Mesenchymal stem cell (in vitro differentiated cells and primary cell): ENCODE measurements at regions not wholly inside any gene's neighbourhood (a gene's known extent, or its start where the extent isn't known, plus 50 kb on each side); places are given as distances from the start of the nearest gene placed in this dataset.
"Not testable (repeated sequence)": the region's sequence is repeated elsewhere in the genome, so short reads cannot be mapped to it uniquely, and the experiment has no call there.

Source experiments
- DNase-seq: peaks from one replicate; pipeline ENCODE4 v3.0.0-alpha.2; 2013
- H2AFZ ChIP-seq: one replicate; pipeline ENCODE4 v1.6.1; 2013; ENCODE audit warnings: low read depth, mild to moderate bottlenecking, control low read depth, inconsistent platforms, low read length, moderate library complexity
- H2AK5ac ChIP-seq: 2 replicates; pipeline ENCODE4 v1.6.1; 2013; ENCODE audit warnings: low read length, moderate library complexity, mild to moderate bottlenecking, inconsistent platforms; ENCODE audit not compliant: severe bottlenecking
- H2BK120ac ChIP-seq: one replicate; pipeline ENCODE4 v1.6.1; 2013; ENCODE audit warnings: low read depth, mild to moderate bottlenecking, inconsistent platforms, low read length, moderate library complexity
- H2BK12ac ChIP-seq, 2 experiments: one replicate each; pipeline ENCODE4 v1.6.1; 2013; ENCODE audit warnings: inconsistent platforms in 2 of 2, low read length in 2 of 2, mild to moderate bottlenecking in 2 of 2, moderate library complexity in 2 of 2, control low read depth in 1 of 2
- H2BK15ac ChIP-seq: one replicate; pipeline ENCODE4 v1.6.1; 2013; ENCODE audit warnings: mild to moderate bottlenecking, low read depth, inconsistent platforms; ENCODE audit not compliant: poor library complexity, severe bottlenecking
- H2BK5ac ChIP-seq: 2 replicates; pipeline ENCODE4 v1.6.1; 2013; ENCODE audit warnings: low read depth, mild to moderate bottlenecking, low read length, control low read depth, inconsistent platforms; ENCODE audit not compliant: poor library complexity, severe bottlenecking
- H3K14ac ChIP-seq, 2 experiments: one replicate each; pipeline ENCODE4 v1.6.1; 2013; ENCODE audit warnings: inconsistent platforms in 2 of 2, low read length in 2 of 2, control low read depth in 1 of 2, mild to moderate bottlenecking in 1 of 2, moderate library complexity in 1 of 2
- H3K18ac ChIP-seq, 2 experiments: one replicate each; pipeline ENCODE4 v1.6.1; 2013; ENCODE audit warnings: inconsistent platforms in 2 of 2, low read length in 2 of 2, control low read depth in 1 of 2, low read depth in 1 of 2, mild to moderate bottlenecking in 1 of 2
- H3K23ac ChIP-seq, 2 experiments: one replicate each; pipeline ENCODE4 v1.6.1; 2013; ENCODE audit warnings: inconsistent platforms in 2 of 2, low read length in 2 of 2, mild to moderate bottlenecking in 2 of 2, moderate library complexity in 2 of 2, control low read depth in 1 of 2
- H3K27ac ChIP-seq: 2 replicates; pipeline ENCODE4 v1.5.1; 2013; ENCODE audit warnings: mild to moderate bottlenecking, moderate library complexity, low read length, control low read depth, inconsistent platforms; ENCODE audit not compliant: poor library complexity, severe bottlenecking
- H3K27me3 ChIP-seq, 2 experiments: 2 replicates each; pipeline versions ENCODE4 v1.6.1 to v1.7.0; 2013; ENCODE audit warnings: low read length in 2 of 2, mild to moderate bottlenecking in 2 of 2, moderate library complexity in 2 of 2, control low read depth in 1 of 2, inconsistent platforms in 1 of 2; ENCODE audit not compliant: control insufficient read depth in 1 of 2, insufficient read depth in 1 of 2
- H3K36me3 ChIP-seq, 2 experiments: 2 replicates each; pipeline versions ENCODE4 v1.6.1 to v1.7.0; 2013; ENCODE audit warnings: low read length in 2 of 2, control low read depth in 1 of 2, inconsistent platforms in 1 of 2, low read depth in 1 of 2, mild to moderate bottlenecking in 1 of 2; ENCODE audit not compliant: insufficient read depth in 2 of 2, control insufficient read depth in 1 of 2
- H3K4ac ChIP-seq, 2 experiments: one replicate each; pipeline ENCODE4 v1.6.1; 2013; ENCODE audit warnings: inconsistent platforms in 2 of 2, low read length in 2 of 2, mild to moderate bottlenecking in 2 of 2, moderate library complexity in 2 of 2, control low read depth in 1 of 2, low read depth in 1 of 2
- H3K4me1 ChIP-seq: 2 replicates; pipeline ENCODE4 v1.6.1; 2013; ENCODE audit warnings: low read depth, low read length, control low read depth; ENCODE audit not compliant: control insufficient read depth, insufficient read depth
- H3K4me2 ChIP-seq: 2 replicates; pipeline ENCODE4 v1.6.1; 2013; ENCODE audit warnings: low read length, mild to moderate bottlenecking, inconsistent platforms; ENCODE audit not compliant: poor library complexity, severe bottlenecking
- H3K4me3 ChIP-seq, 2 experiments: 2 replicates each; pipeline versions ENCODE4 v1.5.1 to v1.7.0; 2013; ENCODE audit warnings: low read length in 2 of 2, mild to moderate bottlenecking in 2 of 2, control low read depth in 1 of 2, low read depth in 1 of 2; ENCODE audit not compliant: insufficient read depth in 1 of 2
- H3K79me1 ChIP-seq: replicated peaks from 2 replicates; pipeline ENCODE4 v1.6.1; 2013; ENCODE audit warnings: mild to moderate bottlenecking, control low read depth, low read length, inconsistent platforms; ENCODE audit not compliant: poor library complexity, severe bottlenecking
- H3K9ac ChIP-seq: 2 replicates; pipeline ENCODE4 v1.7.0; 2013; ENCODE audit warnings: mild to moderate bottlenecking, low read length, moderate library complexity
- H3K9me3 ChIP-seq: 2 replicates; pipeline ENCODE4 v1.7.0; 2013; ENCODE audit warnings: mild to moderate bottlenecking, low read length; ENCODE audit not compliant: control insufficient read depth
- H4K8ac ChIP-seq: one replicate; pipeline ENCODE4 v1.6.1; 2013; ENCODE audit warnings: inconsistent platforms, mild to moderate bottlenecking, low read length, moderate library complexity
- H4K91ac ChIP-seq: one replicate; pipeline ENCODE4 v1.6.1; 2013; ENCODE audit warnings: mild to moderate bottlenecking, low read length, inconsistent platforms
- WGBS: methylation state at CpG from one replicate; pipeline ENCODE4 v1.1.7; 2013; ENCODE audit warnings: mixed read lengths; 5-methylcytosine and 5-hydroxymethylcytosine counted together

DNA sequence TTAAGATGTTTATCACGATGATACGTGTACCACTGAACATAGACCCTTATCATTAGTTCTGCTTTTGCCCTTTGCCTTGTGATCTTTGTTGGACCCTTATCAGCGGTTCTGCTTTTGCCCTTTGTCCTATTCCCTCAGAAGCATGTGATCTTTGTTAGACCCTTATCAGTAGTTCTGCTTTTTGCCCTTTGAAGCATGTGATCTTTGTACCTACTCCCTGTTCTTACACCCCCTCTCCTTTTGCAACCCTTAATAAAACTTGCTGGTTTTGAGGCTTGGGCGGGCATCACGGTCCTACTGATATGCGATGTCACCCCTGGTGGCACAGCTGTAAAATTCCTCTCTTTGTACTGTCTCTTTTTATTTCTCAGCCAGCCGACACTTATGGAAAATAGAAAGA lies 117.0 kb downstream of the SDHAF3 start:
- H2BK15ac ChIP-seq, H3K4me1 ChIP-seq, H2BK12ac ChIP-seq, H3K4me3 ChIP-seq, H3K9ac ChIP-seq, H3K23ac ChIP-seq, H4K91ac ChIP-seq, H3K18ac ChIP-seq, H3K4me2 ChIP-seq, H3K4ac ChIP-seq, DNase-seq, H2AFZ ChIP-seq, H3K27ac ChIP-seq, H3K36me3 ChIP-seq, H3K27me3 ChIP-seq, H3K14ac ChIP-seq, H2BK5ac ChIP-seq, H2AK5ac ChIP-seq, H4K8ac ChIP-seq, H2BK120ac ChIP-seq, H3K79me1 ChIP-seq: not testable (repeated sequence)
- H3K9me3 ChIP-seq: peaks cover 24% of the 10 kb centered on the region
- 77% methylated on average over 7 of the region's 7 CpGs for WGBS

- H3K14ac ChIP-seq: no peak overlapping the region
- H3K4me1 ChIP-seq: no peaks in the 10 kb centered on the region
- H4K91ac ChIP-seq: no peak overlapping the region
- H3K4me2 ChIP-seq: no peak overlapping the region
- no peak overlapping the region for H3K4ac ChIP-seq
- no peak overlapping the region for H3K18ac ChIP-seq
- WGBS: 79% methylated on average over 1 of the region's 2 CpGs
- no peak overlapping the region for H2BK12ac ChIP-seq
- no peaks in the 10 kb centered on the region for H3K79me1 ChIP-seq
- no peak overlapping the region for H2AK5ac ChIP-seq
- no peaks in the 10 kb centered on the region for H3K27me3 ChIP-seq
- H4K8ac ChIP-seq: no peak overlapping the region
- H2BK5ac ChIP-seq: no peak overlapping the region
- no peak overlapping the region for H2BK120ac ChIP-seq
- H3K27ac ChIP-seq: no peak overlapping the region
- peaks cover 7% of the 10 kb centered on the region for H3K9me3 ChIP-seq
- H3K36me3 ChIP-seq: no peaks in the 10 kb centered on the region
- DNase-seq: no peak
- H2AFZ ChIP-seq: no peak overlapping the region
- no peak overlapping the region for H3K9ac ChIP-seq
- no peak overlapping the region for H3K4me3 ChIP-seq
- no peak overlapping the region for H3K23ac ChIP-seq
- H2BK15ac ChIP-seq: no peak overlapping the region
Measured at GRCh38 chr7:97246317-97246716, 128.8 kb downstream of the SDHAF3 start.

DNA sequence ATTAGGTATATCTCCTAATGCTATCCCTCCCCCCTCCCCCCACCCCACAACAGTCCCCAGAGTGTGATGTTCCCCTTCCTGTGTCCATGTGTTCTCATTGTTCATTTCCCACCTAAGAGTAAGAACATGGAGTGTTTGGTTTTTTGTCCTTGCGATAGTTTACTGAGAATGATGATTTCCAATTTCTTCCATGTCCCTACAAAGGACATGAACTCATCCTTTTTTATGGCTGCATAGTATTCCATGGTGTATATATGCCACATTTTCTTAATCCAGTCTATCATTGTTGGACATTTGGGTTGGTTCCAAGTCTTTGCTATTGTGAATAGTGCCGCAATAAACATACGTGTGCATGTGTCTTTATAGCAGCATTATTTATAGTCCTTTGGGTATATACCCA lies 140.7 kb downstream of the SDHAF3 start:
- H4K8ac ChIP-seq, H2AFZ ChIP-seq, H3K4me2 ChIP-seq, H3K27me3 ChIP-seq, H3K4me3 ChIP-seq, H2BK120ac ChIP-seq, DNase-seq, H3K27ac ChIP-seq, H2BK5ac ChIP-seq, H2AK5ac ChIP-seq, H3K4ac ChIP-seq, H3K9ac ChIP-seq, H2BK12ac ChIP-seq, H3K4me1 ChIP-seq, H3K9me3 ChIP-seq, H3K79me1 ChIP-seq, H3K23ac ChIP-seq, H4K91ac ChIP-seq, H2BK15ac ChIP-seq, H3K14ac ChIP-seq, H3K18ac ChIP-seq, H3K36me3 ChIP-seq: not testable (repeated sequence)
- WGBS: no CpG with 5 or more reads among the region's 3 CpGs

DNA sequence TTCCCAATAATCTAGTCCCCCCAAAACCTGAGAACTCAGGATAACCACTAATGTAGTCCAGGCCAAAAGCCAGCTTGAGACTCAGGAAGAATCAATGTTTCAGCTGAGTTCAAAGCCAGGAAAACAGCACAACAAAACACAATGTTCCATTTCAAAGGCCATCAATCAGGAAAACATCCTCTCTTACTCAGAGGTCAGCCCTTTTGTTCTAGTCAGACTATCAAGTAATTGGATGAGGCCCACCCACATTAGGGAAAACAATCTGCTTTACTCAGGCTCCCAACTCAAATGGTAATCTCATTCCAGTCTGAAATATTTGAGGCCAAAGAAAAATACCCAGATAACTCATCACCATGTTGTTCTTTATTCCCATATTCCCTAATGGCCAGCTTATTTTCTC lies 152.2 kb downstream of the SDHAF3 start:
- no peak overlapping the region for H2BK12ac ChIP-seq
- no peaks in the 10 kb centered on the region for H3K4me1 ChIP-seq
- no peak overlapping the region for H3K9ac ChIP-seq
- no peak overlapping the region for H2AK5ac ChIP-seq
- no peak overlapping the region for H2BK5ac ChIP-seq
- H3K9me3 ChIP-seq: peaks cover 17% of the 10 kb centered on the region
- no peaks in the 10 kb centered on the region for H3K27me3 ChIP-seq
- no peak overlapping the region for H3K23ac ChIP-seq
- no peak overlapping the region for H4K8ac ChIP-seq
- no peak overlapping the region for H2BK15ac ChIP-seq
- H3K79me1 ChIP-seq: no peaks in the 10 kb centered on the region
- DNase-seq: peak; percentile 14
- H3K27ac ChIP-seq: no peak overlapping the region
- H2BK120ac ChIP-seq: no peak overlapping the region
- no peak overlapping the region for H4K91ac ChIP-seq
- H3K4ac ChIP-seq: no peak overlapping the region
- no peak overlapping the region for H3K14ac ChIP-seq
- no peak overlapping the region for H3K4me2 ChIP-seq
- no peak overlapping the region for H2AFZ ChIP-seq
- no peak overlapping the region for H3K18ac ChIP-seq
- H3K4me3 ChIP-seq: no peak overlapping the region
- H3K36me3 ChIP-seq: no peaks in the 10 kb centered on the region
